Glomerular endothelial cell (primary cell): ENCODE measurements at regions not wholly inside any gene's neighbourhood (a gene's known extent, or its start where the extent isn't known, plus 50 kb on each side); places are given as distances from the start of the nearest gene placed in this dataset.

Experiments used
- DNase-seq: peaks from one replicate; pipeline ENCODE4 v3.0.0-alpha.2; 2011; ENCODE audit warnings: low read depth, low spot score; ENCODE audit errors: extremely low read depth

DNA sequence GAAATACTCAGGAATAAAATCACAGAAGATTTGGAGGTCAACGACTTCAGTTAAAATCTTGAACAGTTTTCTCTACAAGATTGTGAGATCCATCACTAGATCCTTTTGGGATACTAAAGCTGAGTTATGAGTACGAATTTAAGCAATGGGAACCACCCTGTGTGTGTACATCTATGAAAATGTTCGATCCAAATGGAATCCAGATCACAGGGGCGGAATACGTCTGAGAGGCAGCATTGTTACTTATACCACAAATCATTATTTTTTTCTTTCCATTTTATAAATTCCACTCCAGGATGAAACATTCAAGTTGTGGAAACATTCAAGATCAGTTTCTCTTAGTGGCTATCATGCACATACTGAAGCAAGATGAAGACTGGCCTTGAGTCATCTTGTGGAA is 239.3 kb upstream of the PAPPA start:
- no peak for DNase-seq

DNA sequence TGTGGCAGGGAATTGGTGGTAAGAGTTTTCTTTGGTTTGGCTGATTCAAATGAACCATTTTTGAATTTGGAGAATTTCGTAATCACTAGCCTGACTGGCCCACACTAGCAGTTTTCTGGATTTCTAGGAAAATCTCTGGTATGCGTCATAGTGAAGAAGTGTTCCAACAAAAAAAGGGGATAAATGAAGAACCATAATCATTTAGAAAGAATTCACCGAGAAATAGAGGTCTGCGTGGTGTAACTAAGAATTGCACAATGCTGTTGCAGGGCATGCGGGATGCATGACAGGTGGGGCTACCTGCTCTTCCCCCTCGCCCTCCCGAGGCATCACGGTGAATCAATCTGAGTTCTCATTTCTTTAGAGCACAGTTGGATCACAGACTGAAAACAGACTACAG is 232.3 kb upstream of the PAPPA start:
- DNase-seq: no peak

DNA sequence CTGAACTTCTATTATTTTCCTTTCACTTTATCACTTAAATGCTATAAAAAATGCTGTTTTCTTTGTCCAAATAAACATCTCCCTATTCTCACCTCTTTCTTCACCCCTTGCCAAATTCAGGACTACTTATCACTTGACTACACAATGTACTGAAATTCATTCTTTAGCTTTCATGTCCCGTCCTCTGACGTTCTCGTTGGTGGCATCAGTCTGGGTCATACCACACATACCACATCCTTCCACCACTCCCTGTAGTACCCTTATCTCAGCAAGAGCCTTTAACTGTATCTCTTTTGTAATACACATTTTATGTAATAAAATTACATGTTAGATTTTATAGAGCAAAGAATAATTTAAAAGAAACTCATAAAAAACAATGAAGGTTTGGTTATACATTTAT is 231.1 kb upstream of the PAPPA start:
- no peak for DNase-seq

DNA sequence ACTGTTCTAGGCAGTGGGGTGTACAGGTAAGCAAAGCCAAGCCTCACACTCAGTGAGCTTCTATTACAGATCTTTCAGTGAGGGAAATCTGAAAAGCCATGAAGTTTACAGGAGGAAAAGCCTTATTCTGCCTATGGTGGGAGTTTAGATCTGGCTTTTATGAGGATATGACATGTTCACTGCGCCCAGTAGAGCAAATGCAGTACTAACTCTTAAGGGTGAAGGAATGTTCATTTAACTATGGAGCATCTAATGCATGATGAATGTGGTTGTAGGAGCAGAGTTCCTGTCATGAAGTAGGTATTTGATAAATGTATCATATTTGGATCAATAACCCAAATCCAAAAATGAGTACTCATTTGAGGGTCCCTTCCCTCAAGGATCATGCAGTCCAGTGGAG is 230.2 kb upstream of the PAPPA start:
- no peak for DNase-seq

DNA sequence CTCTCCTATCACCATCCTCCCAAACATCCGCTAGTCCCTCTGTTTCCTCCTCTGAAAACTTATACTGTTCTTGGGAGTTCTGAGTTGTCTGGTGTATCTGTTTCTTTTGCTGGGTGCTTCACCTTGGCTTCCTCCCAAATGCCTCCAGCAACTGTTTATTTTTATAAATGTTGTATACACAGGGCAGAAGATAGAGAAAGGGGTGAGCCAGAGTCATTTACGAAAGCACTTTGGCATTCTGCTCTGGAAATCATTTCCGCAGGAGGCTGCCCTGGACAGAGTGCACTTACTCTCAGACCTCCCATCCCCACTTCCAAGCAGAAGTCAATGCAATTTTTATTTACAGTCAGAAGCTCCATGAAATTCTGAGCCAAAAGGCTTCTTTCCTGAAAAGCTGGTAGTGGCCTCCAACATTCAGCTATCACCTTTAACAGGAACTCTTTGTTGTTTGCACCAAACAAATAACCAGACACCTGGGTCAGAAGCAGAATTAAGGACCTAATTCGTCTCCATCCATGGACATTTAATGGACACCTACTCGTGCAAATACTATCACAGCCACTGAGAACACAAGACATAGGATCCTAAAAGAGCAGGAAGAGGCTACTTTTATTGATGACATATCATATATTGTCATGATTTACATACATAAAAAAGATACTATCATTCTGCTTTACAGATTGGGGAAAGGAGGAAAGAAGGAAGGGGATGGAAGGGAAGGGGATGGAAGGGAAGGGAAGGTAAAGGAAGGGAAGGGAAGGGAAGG is 229.5 kb upstream of the PAPPA start:
- no peak for DNase-seq

GRCh38 chr9:115924669-115924987 is 229.0 kb upstream of the PAPPA start:
- no peak for DNase-seq

- no peak for DNase-seq
Observed at GRCh38 chr9:115925424-115925823, 228.2 kb upstream of the PAPPA start.

- DNase-seq: no peak
Observed at GRCh38 chr9:115930472-115930871, 223.1 kb upstream of the PAPPA start.

GRCh38 chr9:115938479-115938878 is 215.1 kb upstream of the PAPPA start:
- no peak for DNase-seq

DNA sequence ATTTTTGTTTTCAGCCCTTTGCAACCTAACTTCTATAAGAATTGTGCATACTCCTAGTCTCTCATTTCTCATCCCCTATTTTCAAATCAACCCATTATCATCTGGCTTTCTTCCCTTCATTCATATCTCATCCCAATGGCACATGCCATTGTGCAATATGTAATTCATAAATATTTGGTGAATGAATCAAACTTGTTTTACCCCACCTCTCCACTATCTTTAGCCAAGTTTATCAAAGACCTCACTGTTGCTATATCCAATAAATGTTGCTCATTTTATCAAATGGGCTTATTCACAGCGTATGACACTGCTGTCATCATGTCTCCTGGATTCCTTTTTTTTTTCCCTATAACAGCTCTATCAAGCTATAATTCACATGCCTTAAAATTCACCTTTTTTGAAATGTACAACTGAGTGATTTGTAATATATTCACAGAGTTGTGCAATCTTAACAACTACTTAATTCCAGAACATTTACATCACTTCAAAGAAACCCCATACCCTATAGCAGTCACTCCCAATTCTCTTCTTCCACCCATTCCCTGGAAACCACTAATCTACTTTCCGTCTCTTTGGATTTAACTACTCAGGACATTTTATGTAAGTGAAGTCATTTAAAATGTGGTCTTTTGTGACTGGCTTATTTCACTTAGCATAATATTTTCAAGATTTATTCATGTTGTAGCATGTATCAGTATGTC is 214.4 kb upstream of the PAPPA start:
- DNase-seq: no peak

- no peak for DNase-seq
Observed at GRCh38 chr9:115941561-115942315, 211.9 kb upstream of the PAPPA start.

DNA sequence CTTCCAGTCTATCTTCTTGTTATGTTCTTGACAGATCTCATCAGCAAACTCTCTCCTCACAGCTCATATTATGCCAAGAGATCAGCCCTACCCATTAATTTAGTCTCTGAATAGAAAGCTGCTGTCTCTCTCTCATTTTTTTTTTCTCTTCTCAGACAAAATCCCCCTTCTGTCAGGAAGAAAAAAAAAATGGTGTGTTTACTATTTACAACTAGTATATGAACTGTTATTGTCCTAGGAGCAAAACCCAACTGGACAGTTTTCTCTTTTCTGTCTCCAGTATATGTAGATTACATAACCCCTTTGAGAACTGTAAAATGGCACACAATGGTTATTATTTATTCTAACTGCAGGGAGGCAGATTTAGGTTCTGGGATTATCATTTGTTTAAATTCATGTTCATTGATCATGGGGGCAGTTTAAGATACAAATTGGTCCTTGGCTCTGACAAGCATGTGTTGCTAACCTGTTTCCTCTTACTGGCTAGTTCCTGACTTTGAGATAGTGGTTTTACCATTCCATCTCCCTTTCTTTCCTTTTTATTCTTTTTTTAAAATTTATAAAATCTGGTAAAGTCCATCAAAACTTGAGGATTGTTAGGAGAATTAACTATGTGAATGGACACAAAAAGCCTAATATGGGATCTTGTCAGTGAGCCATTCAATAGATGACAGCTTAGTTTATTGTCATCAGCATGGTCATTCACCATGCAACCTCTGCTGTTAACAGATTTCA is 210.0 kb upstream of the PAPPA start:
- DNase-seq: no peak

- no peak for DNase-seq
Observed at GRCh38 chr9:115944166-115944948, 209.2 kb upstream of the PAPPA start.

DNA sequence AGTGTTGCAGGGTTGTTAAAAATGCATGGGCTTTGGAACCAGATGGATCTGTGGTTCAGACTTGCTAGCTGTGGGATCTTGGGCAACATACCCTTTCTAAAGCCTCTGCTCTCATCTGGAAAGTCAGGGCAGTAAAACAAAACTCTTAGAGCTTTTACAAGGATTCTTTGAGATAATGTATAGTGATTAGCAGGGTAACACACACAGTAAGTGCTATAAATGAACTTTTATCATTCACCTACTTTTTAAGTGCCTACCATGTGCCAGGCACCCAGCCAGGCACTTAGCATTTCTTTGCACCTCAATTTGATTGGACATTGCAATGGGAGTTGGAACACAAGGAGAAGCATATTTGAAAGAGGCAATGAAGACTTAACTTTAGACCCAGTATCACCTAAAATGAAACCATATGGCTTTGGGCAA is 208.6 kb upstream of the PAPPA start:
- DNase-seq: no peak

- no peak for DNase-seq
Observed at GRCh38 chr9:115946530-115946929, 207.1 kb upstream of the PAPPA start.

DNA sequence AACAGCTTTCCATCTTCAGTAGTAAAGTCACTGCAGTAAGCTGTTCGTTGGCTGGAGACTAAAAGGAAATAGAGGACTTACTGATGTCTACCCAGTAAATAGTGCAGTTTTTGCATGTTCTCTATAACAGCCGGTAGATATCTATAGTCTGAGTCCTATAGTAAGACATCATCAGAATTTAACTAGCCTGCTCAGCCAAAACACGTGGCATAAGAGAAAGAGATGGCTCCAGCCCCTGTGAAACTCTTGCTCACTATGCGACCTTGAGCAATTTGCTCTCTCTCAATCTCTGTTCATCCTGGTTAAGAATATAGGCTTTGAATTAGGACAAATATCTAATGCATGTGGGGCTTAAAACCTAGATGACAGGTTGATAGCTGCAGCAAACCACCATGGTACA is 201.6 kb upstream of the PAPPA start:
- no peak for DNase-seq

DNA sequence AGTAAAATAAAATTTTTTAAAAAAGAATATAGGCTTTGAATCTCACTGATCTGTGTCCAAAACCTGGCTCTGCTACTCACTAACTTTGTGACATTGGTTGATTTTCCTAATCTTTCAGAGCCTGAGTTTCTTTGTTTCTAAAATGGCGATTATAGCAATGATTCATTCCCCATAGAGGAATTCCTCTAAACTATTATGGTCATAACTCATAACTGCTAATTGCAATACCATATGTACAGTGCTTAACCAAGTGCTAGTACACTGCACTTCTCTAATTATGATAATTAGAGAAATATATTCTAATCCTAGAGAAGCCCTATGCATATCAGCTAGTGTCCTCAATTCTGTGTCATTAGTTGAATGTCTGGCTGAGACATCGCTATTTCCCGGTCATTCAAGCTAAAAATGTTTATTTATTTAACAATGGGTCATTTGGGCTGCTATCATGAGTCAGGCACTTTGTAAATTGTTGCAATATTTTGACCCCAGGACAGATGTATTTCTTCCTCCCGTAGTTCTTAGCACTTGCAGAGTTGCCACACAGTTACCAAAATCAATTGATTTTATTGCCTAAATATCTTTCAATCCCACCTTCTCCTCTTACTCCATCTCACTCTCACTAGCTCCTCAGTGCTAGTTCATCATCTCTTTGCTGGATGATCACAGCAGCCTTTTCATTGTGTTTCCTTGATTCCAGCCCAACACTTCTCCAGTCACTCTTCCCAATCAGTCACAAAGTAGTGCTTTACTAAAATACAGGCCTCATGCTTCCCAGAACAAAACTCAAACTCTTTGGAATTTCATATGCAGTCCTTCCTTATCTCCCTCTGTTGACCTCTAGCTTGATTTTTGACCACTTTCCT is 200.9 kb upstream of the PAPPA start:
- DNase-seq: no peak

GRCh38 chr9:115956371-115956770 is 197.2 kb upstream of the PAPPA start:
- no peak for DNase-seq

DNA sequence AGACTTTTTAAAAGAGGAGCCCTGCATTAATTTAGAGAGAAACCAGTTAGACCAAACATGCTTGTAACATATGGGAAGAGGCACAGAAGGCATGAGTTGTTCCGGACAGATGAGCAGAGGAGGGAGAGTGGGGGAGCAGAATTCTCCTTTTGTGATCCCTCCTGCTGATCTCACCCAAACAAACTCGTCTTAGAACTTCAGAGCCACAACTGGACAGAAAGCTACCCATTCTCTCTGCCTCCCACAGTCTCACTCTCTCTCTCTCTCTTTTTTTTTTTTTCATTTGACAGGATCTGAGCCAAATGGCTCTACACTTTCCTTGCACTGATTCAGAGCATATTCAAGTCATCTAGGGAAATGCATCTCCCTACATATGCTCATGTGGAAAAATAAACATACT is 196.0 kb upstream of the PAPPA start:
- DNase-seq: no peak
